NCI-H82 treated with DMSO at 0.1 percent for 48 hours (cell line): ENCODE measurements at regions not wholly inside any gene's neighbourhood (a gene's known extent, or its start where the extent isn't known, plus 50 kb on each side); places are given as distances from the start of the nearest gene placed in this dataset.

Experiments used
- DNase-seq: peaks from one replicate; lab custom pipeline; 2025; ENCODE audit not compliant: unreplicated experiment; lab: John Stamatoyannopoulos, UW

DNA sequence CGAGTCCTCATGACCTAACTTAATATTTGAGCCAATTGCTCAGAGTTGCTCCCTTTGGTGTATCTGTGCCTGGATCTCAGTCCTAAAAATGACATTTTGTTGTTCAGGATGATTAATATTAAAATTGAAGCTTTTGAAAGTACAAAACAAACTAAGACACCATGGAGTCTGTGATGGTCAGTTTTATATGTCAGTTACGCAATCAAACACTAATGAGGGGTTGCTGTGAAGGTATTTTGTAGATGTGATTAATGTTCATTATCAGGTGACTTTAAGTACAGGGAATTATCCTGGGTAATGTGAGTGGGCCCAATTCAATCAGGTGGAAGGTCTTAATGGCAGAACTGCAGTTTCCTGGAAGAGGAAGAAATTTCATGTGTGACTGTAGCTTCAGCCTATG is 546.7 kb downstream of the REEP3 start:
- DNase-seq, result no peak

DNA sequence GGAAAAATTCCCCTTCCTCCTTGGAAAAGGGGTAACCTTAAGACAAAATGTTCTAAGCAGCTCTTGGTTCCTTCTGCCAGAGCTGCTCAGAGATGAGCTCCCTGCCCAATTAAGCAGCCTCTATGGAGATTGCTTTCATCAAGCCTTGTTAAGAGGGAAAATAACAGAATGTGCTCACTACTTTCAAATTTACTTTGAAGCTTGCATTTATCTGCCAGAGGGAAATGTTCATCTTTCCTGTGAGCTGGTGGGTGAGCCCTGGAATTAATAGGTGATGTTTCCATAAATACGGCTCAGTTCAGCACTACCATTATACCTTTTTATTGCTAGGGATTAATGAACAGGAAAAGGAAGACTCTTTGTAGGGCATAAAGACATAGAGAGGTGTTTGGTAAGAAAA is 549.0 kb downstream of the REEP3 start:
- no peak for DNase-seq

DNA sequence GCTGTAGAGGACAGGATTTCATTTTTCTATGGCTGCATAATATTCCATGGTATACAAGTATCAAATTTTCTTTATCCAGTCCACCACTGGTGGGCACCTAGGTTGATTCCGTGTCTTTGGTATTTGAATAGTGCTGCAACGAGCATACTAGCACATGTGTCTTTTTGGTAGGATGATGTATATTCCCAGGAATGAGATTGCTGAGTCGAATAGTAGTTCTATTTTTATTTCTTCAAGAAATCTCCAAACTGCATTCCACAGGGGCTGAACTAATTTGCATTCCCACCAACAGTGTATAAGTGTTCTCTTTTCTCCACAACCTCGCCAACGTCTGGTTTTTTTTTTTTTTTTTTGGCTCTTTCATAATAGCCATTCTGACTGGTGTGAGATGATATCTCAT is 550.0 kb downstream of the REEP3 start:
- DNase-seq, result no peak

DNA sequence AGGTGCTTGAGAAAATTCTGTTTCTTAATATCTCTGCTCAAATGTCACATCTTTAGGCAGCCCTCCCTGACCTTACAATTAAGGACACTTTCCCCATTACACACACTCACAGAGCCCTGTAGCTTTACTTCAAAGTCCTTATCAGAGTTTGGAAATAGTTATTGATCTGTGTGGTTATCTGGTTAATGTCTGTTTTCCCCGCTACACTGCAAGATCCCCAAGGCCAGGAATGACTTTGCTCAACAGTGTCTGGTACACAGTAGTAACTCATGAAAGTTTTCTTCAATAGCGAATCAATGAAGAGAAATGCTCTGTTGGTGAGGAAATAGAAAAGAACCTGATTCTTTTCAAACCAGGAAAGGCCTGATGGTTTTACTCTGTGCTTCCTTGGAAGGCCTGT is 554.4 kb downstream of the REEP3 start:
- no peak for DNase-seq

DNA sequence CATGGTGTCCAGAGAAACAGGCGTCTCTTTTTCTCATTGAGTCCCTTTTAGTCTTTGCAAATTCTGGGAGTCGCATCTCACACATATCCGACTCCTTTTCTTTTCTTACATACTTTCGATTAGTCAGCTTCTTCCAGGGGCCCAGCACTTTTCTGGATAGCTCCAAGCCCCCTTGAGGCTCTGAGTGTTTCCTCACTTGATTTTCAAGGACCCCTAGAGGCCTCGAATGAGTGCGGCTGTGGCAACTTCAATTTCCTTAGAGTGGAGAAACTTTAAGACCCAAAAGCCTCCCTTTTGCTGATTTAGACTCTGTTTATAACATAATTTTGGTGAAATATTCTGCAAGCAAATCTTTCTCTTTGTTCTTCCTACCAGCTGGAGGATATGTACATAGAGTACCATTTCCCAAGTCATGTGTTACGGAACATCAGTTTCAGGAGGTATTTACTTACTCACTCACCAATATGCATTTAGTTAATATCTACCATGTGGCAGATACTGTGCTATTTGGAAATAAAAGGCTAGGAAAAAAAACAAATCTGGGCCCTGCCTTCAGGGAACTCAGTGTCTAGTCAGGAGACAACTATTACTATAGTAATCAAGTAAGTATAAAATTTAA is 555.2 kb downstream of the REEP3 start:
- DNase-seq, result no peak

DNA sequence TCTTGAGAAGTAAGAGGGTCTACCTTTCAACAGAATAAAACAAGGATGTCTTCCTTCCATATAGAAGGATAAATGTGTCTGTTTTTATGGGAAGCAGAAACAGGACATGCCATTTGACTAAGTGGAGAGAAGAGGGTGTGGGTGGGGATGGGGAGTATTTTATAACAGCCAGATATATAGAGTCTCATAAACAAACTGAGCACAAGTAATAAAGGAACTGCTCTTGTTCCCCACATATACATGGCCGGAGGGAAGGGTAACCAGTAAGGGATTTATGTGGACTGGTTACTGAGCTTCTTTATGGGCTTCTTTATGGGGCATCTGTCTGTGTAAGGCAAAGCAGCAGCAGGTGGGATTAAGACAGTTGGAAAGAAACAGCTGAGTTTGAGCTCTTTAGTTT is 558.1 kb downstream of the REEP3 start:
- no peak for DNase-seq

DNA sequence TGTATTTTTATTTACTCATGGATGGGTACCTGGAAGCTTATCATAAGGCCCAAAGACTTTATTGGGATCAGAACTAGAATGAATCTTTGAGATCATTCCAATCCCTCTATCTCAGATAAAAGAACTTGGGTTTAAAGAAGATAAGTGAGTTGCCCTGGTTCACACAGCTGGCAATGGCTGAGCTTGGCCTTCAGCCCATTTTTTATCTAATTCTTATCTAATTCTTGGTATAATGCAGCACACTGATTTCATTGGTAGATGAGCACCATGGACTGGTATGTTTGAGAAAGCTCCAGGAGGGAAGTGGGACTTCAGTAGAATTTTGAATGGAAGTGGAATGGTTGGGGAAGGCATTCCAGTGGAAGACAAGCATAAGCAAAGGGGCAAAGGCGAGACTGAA is 558.9 kb downstream of the REEP3 start:
- DNase-seq, result no peak

DNA sequence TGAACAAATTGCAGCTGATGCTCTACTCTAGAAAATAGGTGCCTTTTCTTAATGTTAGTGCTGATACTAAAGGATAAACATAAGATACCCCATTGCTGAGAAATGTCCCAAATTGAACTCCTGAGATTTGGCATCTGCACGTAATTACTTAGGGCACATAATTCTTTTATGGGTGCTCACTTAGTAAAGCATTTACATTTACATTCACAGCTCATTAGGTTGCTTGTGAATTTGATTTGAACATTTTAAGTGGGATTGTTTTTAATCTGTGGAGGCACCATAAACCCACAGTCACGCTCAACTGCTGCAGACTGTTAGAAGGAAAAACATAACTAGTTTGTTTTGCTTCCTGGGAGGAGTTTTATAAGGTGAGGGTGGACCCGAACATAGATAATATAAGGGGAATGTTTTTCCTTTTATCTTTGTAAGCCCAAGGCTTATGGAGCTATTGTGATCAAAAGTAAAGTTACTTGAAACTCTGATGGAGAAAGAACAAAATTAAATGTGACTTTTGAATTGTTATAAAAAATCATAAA is 560.8 kb downstream of the REEP3 start:
- DNase-seq, result no peak

DNA sequence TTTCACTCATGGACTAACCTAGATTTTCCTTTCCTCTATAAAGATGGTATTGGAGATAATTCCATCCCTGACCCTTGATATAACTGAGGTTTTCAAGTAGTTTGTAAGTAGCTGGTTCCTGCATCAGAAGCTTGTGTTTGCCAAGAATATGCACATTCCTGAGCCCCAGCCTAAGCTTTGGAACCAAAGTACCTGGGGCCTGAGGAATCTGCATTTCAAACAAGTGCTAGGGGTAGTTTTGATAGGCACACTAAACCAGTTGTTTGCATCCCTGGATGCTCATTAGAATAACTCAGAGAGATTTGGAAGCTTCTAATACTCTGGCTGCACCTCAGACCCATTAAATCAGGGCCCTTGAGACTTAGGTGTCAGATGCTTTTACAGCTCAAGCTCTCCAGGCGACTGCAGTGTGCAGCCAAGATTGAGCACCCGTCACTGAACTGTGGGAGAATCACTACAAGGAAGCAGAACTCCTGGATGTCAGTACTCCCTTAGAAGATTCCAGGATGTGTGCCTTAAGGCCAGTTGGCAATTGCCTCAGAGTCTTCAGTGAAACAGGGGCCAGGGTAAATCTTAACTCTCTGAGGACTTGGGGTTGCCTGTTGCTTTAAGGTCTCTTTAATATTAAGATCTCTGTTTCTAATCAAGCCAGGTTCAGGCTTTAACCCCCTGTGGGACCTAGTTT is 565.0 kb downstream of the REEP3 start:
- no peak for DNase-seq

DNA sequence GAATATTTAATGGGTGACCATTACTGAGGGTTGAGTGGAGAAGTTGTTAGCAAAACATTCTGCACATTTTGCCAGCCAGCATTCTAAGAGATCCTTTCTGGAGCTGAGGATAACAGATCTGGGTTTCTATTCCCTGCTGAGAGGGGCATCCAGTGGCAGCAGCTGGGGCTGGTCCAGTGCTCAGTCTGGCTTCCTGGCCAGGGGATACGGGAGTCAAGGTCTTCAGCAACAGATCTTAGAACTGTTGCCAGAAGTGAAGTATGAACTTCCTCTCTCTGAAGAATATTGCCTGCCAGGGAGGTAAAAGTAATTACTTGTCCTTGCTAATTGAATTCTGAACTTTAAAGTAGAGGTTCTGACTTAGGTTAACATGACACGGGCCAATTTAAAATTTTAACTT is 568.4 kb downstream of the REEP3 start:
- no peak for DNase-seq

DNA sequence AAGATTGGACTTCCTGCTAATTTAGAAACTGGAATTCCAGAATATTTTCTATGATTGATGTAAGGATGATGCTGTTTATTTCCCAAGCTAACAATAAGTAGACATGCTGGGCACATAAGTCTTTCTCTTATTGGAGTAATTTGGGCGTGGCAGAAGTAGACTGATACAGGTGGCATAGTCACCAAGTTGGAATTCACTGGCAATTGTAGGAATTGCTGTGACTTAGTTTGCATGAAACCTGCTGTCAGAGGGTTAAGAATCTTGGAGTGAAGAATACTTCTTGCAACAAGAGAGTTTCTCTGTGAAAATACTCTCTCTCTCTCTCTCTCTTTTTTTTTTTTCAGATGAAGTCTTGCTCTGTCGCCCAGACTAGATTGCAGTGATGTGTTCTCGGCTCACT is 569.7 kb downstream of the REEP3 start:
- no peak for DNase-seq

DNA sequence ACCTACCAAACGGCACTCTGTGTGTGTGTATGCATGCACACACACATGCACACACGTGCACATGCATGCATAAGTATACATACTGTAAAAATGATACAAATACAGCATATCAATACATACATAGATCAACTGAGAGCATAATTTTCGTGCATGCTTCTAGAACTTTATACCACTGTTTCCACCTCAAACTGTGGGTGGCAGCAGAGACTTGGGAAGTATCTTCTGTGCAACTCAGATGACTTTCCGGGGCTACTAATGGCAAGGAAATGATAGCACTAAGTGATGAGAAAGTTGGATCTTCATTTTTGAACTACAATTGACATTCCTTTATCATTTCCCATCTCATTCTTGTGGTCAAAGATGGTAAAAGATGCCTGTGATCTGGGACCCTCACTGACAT is 570.7 kb downstream of the REEP3 start:
- DNase-seq, result no peak

DNA sequence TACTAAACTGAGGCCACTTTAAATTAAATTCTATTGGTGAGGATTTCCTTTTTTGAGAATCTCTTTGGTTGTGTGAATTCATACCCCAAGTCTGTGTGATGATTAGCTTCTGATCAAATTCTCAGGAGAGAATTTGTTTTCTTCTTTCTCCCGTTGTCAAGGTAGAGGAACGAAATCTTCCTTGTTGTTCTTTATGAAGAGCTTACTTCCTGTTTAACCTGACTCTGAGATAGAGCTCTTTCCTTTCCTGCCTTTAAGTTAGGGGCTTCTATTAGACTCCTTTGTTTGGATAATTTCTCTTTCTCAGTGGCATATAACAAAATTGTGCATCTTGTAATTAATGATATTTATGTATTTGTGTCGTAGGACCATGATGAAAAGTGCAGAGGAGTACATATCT is 572.1 kb downstream of the REEP3 start:
- no peak for DNase-seq

DNA sequence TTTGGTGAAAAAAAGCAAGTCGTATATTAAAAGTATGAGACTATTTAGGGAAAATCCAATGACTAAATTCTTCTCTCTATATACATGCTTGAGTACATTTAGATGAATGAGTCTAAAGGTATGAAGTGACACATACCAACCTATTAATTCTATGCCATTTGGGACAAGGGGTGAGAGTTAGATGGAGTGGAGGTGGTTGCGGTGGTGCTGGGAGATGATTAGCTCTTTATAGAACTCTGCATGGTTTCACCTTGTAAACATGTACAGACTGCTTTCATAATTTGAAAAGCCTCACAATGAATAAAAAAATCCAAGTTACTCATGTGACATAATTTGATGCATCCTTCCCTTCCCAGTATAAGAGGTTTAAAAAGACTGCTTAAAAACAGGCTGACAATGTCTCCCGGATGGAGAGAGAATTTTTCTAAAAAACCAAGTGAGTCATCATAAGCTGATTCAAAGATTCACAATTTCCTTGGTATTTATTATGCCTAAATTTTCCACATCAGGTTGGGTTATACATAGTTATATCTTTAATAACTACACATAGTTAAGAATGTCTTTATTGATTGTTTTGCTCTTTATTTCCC is 572.8 kb downstream of the REEP3 start:
- no peak for DNase-seq

DNA sequence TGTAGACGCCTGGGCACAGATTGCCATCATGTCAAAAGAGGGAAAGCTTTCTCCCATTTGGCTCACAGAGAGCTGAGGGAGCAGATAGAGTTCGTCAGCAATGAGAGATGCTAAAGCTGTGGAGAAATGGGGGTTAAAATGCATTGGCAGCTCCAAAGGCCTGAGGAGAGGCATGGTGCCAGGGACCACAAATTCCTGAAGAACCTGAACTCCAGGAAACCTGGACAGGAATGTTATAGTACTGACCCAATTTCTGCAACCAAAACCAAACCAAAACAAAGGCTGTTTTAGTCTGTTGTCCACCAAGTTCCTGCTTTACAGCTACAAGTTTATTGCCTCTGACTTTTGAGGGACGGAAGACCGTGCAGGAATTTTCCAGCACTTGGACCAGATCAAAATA is 575.7 kb downstream of the REEP3 start:
- DNase-seq, result no peak

DNA sequence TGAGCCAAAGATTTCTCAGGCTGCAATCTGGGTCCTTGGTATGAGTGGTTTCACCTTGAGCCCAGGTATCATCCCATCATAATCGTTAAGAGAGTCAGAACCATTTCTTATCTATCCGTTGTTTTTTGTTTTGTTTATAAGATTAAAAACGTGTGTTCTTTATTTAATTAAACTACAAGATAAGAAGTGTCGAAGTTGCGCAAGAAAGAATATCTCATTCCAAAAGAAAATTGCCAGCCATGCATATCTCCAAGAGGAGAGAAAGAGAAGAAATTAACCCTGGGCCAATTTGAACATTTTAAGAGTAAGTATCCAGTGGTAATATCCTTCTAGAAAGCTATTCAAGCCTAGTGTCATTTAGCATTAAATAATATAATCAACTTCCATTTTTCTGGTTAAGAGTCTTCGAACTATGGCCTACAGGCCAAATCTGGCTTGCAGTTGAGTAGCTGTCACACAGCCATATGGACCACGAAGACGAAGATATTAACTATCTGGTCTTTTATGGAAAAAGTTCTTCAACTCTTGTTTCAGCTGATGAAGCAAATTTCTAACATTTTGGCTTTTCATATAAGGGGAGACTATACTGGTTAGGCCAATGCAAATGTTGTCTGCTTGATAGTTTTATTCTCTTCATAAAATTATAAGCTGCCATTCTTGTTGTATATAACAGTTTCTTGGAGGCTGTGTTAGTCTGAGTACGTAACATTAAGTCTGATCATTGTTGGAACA is 576.4 kb downstream of the REEP3 start:
- DNase-seq, result no peak

DNA sequence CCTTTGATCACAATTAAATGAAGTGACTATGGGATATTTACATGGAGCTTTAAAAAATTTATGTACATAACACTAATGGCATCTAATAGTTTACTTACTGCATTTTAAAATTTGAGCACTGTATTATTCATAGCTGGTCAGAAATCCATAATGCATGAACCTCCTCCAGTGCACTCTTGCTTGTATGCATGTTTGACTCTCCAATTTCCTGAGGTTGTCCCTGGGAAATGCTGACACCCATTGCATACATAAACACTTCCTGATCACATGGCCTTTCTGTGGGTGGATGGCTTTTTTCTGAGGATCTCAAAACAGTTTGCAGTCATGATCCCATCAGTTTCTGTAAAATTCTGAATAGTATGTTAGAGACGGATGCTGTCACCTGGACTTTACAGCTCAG is 577.8 kb downstream of the REEP3 start:
- DNase-seq, result no peak

DNA sequence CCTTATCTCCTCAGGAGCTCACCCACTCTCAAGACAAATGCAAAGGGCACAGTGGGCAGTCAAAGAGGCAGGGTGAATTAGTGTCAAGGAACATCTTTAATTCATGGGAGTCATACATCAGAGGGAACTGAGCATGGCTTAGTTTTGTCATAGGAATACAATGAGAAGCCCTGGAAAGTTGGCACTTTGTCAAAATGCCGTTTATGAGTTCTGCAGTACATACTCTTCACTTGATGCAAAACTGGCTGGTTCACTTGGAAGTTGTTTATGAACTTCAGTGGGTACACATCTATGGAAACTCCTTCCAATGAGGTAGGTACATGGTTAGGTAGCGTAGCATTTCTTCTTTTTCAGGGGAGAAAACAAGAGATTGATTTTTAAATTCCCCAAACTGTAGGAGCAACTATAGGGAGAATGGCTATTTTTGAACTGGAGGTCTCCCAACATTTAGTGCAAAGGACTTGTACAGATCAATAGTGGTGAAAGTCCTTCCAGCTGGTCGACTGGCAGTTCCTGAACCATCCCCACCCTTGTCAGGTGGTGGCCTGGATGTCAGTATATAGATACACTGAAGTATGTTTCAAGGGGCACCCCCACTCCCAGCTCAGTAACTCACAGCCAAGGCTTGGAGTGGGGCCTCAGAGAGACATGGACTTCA is 580.5 kb downstream of the REEP3 start:
- no peak for DNase-seq

DNA sequence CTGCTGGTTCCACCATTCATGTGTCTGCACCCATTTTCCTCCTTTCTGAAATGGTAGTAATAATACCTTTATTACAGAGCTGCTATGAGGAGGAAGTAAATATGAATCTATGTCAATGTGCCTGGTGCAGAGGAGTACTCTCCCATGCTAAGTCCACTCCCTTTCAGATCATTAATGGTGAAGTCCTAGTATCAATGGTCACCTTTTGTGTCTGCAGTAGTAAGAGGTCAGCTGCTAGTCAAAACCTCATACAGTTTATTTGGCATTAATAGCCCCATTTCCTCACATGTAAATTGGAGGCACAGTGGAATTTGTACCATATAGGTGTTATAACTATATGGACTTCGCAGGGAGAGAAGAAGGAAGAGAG is 581.0 kb downstream of the REEP3 start:
- DNase-seq, result no peak

DNA sequence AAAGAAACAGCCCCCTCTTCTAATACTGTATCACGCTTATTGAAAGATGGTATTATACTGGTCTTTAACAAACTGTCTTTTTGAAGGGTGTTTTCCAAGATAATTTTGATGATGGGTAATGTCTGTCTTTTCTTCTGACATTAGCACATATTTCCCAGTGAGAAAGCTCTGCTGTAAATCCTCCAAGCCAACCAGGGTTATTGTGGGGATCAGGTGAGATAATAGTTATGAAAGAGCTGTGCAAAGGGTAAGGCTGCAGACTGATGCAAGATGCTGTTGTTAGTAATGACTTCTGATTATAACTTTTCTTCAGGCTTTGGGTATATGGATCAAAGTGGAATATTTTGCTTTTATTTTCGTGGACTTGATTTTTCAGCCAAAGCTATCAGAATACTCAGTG is 581.7 kb downstream of the REEP3 start:
- no peak for DNase-seq

DNA sequence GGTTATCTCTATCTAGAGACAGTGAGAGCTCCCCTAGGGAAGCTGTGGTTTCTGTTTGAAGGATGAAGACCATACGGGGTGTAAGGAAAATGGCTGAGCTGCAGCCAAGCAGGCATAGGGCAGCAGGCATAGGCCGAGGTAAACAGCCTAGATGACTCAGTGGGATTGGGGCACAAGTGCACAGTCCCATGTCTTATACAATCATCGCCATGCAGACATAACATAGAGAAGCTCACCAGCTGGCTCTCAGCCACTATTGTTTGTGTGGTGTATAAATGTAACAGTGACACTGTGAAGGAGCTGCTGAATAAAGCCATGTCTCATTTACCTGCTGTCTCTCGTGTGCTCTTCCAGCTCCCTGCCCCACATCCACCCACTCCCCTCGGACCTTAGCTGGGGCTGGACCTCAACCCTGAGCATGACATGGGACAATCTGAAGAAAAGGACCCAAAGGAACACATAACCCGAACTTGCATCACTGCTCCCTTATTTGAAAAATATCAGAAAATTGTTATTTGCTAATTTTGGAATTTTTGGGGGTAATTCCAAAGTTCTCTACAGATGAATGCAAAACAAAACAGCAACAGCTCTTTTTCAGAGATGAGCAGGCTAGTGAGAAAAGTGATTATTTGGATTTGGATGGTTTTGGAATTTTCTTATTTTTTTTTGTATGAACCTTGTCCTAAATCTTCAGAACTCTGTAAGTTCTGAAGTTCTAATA is 582.7 kb downstream of the REEP3 start:
- no peak for DNase-seq
